ENCODE measurements at regions not wholly inside any gene's neighbourhood (a gene's known extent, or its start where the extent isn't known, plus 50 kb on each side); places are given as distances from the start of the nearest gene placed in this dataset.

GRCh38 chr9:13718086-13718485 is 438.6 kb upstream of the MPDZ start:
- TF ChIP-seq EZH2 (IDR thresholded peaks at IDR 0.05; ENCODE audit: low read length, missing control alignments) (no peak), CTCF (conservative IDR thresholded peaks at IDR 0.05 in 1 of 2, IDR thresholded peaks at IDR 0.05 in 1 of 2; ENCODE audit: low read depth in 1 of 2, low read length in 2 of 2) (no peak)
- H3K4me3 ChIP-seq (replicated peaks in 1 of 4; ENCODE audit: control extremely low read depth in 1 of 4, insufficient read depth in 1 of 4, low read depth in 3 of 4, low read length in 4 of 4): no peak overlapping the region
- DNase-seq (ENCODE audit: low read depth in 2 of 2): peak in 1 of 2 donors; percentile 84
- no peaks in the 10 kb centered on the region for H3K27me3 ChIP-seq (ENCODE audit: control insufficient read depth, insufficient read depth, low read length)
- H3K36me3 ChIP-seq (ENCODE audit: control insufficient read depth, insufficient read depth, low read length): no peaks in the 10 kb centered on the region
- no peak overlapping the region for H3K9ac ChIP-seq (ENCODE audit: insufficient read depth, low read length)
- H4K20me1 ChIP-seq (ENCODE audit: control insufficient read depth, extremely low read depth, insufficient read depth, low read length): no peaks in the 10 kb centered on the region
- peaks cover 14% of the 10 kb centered on the region for H3K4me1 ChIP-seq (ENCODE audit: control insufficient read depth, extremely low read depth, insufficient read depth, low read length)
- no peaks in the 10 kb centered on the region for H3K79me2 ChIP-seq (ENCODE audit: control insufficient read depth, insufficient read depth, low read length)
- no peak overlapping the region for H3K4me2 ChIP-seq (ENCODE audit: extremely low read depth, insufficient read depth, low read length)
- no peak overlapping the region for H2AFZ ChIP-seq (ENCODE audit: low read length)
- no peak overlapping the region for H3K27ac ChIP-seq (ENCODE audit: insufficient read depth, low read length)
- H3K9me3 ChIP-seq (ENCODE audit: control insufficient read depth, insufficient read depth, low read depth, low read length): no peaks in the 10 kb centered on the region

- peaks cover 14% of the 10 kb centered on the region for H3K4me1 ChIP-seq (ENCODE audit: control insufficient read depth, extremely low read depth, insufficient read depth, low read length)
- no peaks in the 10 kb centered on the region for H3K79me2 ChIP-seq (ENCODE audit: control insufficient read depth, insufficient read depth, low read length)
- H2AFZ ChIP-seq (ENCODE audit: low read length): no peak overlapping the region
- H3K27me3 ChIP-seq (ENCODE audit: control insufficient read depth, insufficient read depth, low read length): no peaks in the 10 kb centered on the region
- no peak overlapping the region for H3K4me2 ChIP-seq (ENCODE audit: extremely low read depth, insufficient read depth, low read length)
- H3K4me3 ChIP-seq (replicated peaks in 1 of 4; ENCODE audit: control extremely low read depth in 1 of 4, insufficient read depth in 1 of 4, low read depth in 3 of 4, low read length in 4 of 4): no peak overlapping the region
- H3K36me3 ChIP-seq (ENCODE audit: control insufficient read depth, insufficient read depth, low read length): no peaks in the 10 kb centered on the region
- no peak overlapping the region for H3K9ac ChIP-seq (ENCODE audit: insufficient read depth, low read length)
- DNase-seq (ENCODE audit: low read depth in 2 of 2): peak; percentile 21 to 46
- H3K27ac ChIP-seq (ENCODE audit: insufficient read depth, low read length): no peak overlapping the region
- TF ChIP-seq EZH2 (IDR thresholded peaks at IDR 0.05; ENCODE audit: low read length, missing control alignments): no peak
- no peak for TF ChIP-seq CTCF (conservative IDR thresholded peaks at IDR 0.05 in 1 of 2, IDR thresholded peaks at IDR 0.05 in 1 of 2; ENCODE audit: low read depth in 1 of 2, low read length in 2 of 2)
- H4K20me1 ChIP-seq (ENCODE audit: control insufficient read depth, extremely low read depth, insufficient read depth, low read length): no peaks in the 10 kb centered on the region
- no peaks in the 10 kb centered on the region for H3K9me3 ChIP-seq (ENCODE audit: control insufficient read depth, insufficient read depth, low read depth, low read length)
These were observed 438.0 kb upstream of the MPDZ start for GRCh38 chr9:13717322-13718054.

DNA sequence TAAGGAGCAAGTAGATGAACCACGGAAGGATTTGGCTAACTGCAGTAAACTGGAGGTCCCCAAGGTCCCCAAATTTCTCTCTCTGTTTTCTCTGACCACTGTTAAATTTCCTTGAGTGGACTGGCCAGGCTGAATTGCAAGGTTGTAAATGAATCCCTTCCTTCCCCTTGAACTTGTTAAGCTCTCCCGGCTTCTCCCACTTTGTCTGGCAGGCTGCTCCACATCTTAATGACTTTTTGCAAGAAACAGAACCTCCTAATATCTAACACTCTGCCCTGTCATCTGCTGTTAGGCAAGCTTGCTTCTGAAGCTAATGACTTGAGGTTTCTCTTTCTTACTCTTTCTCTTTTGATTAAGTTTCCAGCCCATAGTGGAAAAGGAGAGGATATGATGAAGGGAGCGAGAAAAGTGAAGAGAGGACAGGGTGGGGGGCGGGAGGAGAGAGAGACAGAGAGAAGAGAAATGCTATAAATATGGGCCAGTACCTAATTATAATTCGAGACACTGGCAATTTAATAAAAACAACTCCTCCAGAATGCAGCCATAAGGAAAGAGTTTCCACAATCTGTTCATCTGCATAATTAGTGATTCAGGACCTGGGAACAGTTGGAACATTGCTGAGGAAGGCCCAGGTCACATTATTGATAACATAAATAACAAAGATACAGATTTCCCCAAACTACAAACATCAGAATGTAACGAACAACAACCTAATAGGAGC is 437.3 kb upstream of the MPDZ start:
- no peak overlapping the region for H3K4me3 ChIP-seq (replicated peaks in 1 of 4; ENCODE audit: control extremely low read depth in 1 of 4, insufficient read depth in 1 of 4, low read depth in 3 of 4, low read length in 4 of 4)
- DNase-seq (ENCODE audit: low read depth in 2 of 2): peak; percentile 14 to 21
- H2AFZ ChIP-seq (ENCODE audit: low read length): no peak overlapping the region
- no peaks in the 10 kb centered on the region for H3K27me3 ChIP-seq (ENCODE audit: control insufficient read depth, insufficient read depth, low read length)
- no peaks in the 10 kb centered on the region for H4K20me1 ChIP-seq (ENCODE audit: control insufficient read depth, extremely low read depth, insufficient read depth, low read length)
- H3K27ac ChIP-seq (ENCODE audit: insufficient read depth, low read length): no peak overlapping the region
- H3K9me3 ChIP-seq (ENCODE audit: control insufficient read depth, insufficient read depth, low read depth, low read length): no peaks in the 10 kb centered on the region
- peaks cover 14% of the 10 kb centered on the region for H3K4me1 ChIP-seq (ENCODE audit: control insufficient read depth, extremely low read depth, insufficient read depth, low read length)
- H3K9ac ChIP-seq (ENCODE audit: insufficient read depth, low read length): no peak overlapping the region
- TF ChIP-seq CTCF (conservative IDR thresholded peaks at IDR 0.05 in 1 of 2, IDR thresholded peaks at IDR 0.05 in 1 of 2; ENCODE audit: low read depth in 1 of 2, low read length in 2 of 2) (no peak), EZH2 (IDR thresholded peaks at IDR 0.05; ENCODE audit: low read length, missing control alignments) (no peak)
- H3K4me2 ChIP-seq (ENCODE audit: extremely low read depth, insufficient read depth, low read length): no peak overlapping the region
- no peaks in the 10 kb centered on the region for H3K79me2 ChIP-seq (ENCODE audit: control insufficient read depth, insufficient read depth, low read length)
- H3K36me3 ChIP-seq (ENCODE audit: control insufficient read depth, insufficient read depth, low read length): no peaks in the 10 kb centered on the region
